Endothelial cell of umbilical vein (primary cell): ENCODE measurements at regions not wholly inside any gene's neighbourhood (a gene's known extent, or its start where the extent isn't known, plus 50 kb on each side); places are given as distances from the start of the nearest gene placed in this dataset.

ENCODE experiments used
- BruUV-seq: library from RNA; stranded (reverse); fragments of 400-500 nt; replicated peaks from 2 replicates; lab custom pipeline; 2021; lab: Mats Ljungman, UMichigan
- CTCF ChIA-PET: fragments of 300-600, 350-600 bp; sonication (Branson Sonifier 250); formaldehyde crosslinking; loops from one replicate; lab custom pipeline; 2021; ENCODE audit warnings: antibody characterized with exemption, inconsistent platforms; lab: Charles Lee
- POLR2A ChIA-PET: fragments of 300-600, 350-600 bp; sonication (Branson Sonifier 250); formaldehyde crosslinking; loops from one replicate; lab custom pipeline; 2021; ENCODE audit warnings: antibody characterized with exemption, inconsistent platforms; lab: Charles Lee
- DNase-seq: peaks from one replicate; pipeline ENCODE4 v3.0.0-alpha.2; 2011; ENCODE audit warnings: low read depth, low spot score
- FAIRE-seq: peaks from 2 replicates; lab custom pipeline; 2011; peaks lifted over from hg19 to GRCh38; lab: Jason Lieb, UNC
- H2AFZ ChIP-seq: 2 replicates; pipeline ENCODE4 v1.6.0; 2012; ENCODE audit warnings: low read depth, low read length, control low read depth, inconsistent platforms
- H3K27ac ChIP-seq: 2 replicates; pipeline ENCODE4 v1.5.1; 2011; ENCODE audit warnings: low read depth, mild to moderate bottlenecking, control low read depth, low read length, moderate library complexity; ENCODE audit not compliant: insufficient read depth
- H3K27me3 ChIP-seq, 2 experiments: 2 replicates each; pipeline versions ENCODE4 v1.6.0 to v1.6.1; 2011; ENCODE audit warnings: low read length in 2 of 2, mixed read lengths in 1 of 2; ENCODE audit not compliant: control insufficient read depth in 2 of 2, insufficient read depth in 2 of 2
- H3K36me3 ChIP-seq, 2 experiments: 2 replicates in 1 of 2; 3 replicates in 1 of 2; pipeline ENCODE4 v1.5.1; 2011; ENCODE audit warnings: low read length in 2 of 2, mild to moderate bottlenecking in 1 of 2, moderate library complexity in 1 of 2; ENCODE audit not compliant: control insufficient read depth in 2 of 2, insufficient read depth in 2 of 2; ENCODE audit errors: extremely low read depth in 1 of 2
- H3K4me1 ChIP-seq: 3 replicates; pipeline ENCODE4 v1.5.1; 2011; ENCODE audit warnings: mild to moderate bottlenecking, low read length; ENCODE audit not compliant: control insufficient read depth, insufficient read depth; ENCODE audit errors: extremely low read depth
- H3K4me2 ChIP-seq: 2 replicates; pipeline ENCODE4 v1.6.1; 2011; ENCODE audit warnings: low read length, control low read depth, mixed read lengths; ENCODE audit not compliant: insufficient read depth
- H3K4me3 ChIP-seq, 3 experiments: fragments of 200-600 bp in 1 of 3; sonication (generic), shearing (Covaris generic) in 1 of 3; replicated peaks in 1 of 3; 2 replicates each; pipeline ENCODE4 v1.5.1; 2011 to 2016; ENCODE audit warnings: control low read depth in 3 of 3, low read length in 3 of 3, mild to moderate bottlenecking in 2 of 3, inconsistent platforms in 1 of 3, low read depth in 1 of 3, moderate library complexity in 1 of 3; ENCODE audit not compliant: insufficient read depth in 1 of 3
- H3K79me2 ChIP-seq: 2 replicates; pipeline ENCODE4 v1.6.0; 2012; ENCODE audit warnings: low read length, inconsistent platforms; ENCODE audit not compliant: control insufficient read depth, insufficient read depth
- H3K9ac ChIP-seq: replicated peaks from 2 replicates; pipeline ENCODE3; 2011; ENCODE audit warnings: low read length, control low read depth; ENCODE audit not compliant: insufficient read depth; ENCODE audit errors: extremely low read depth
- H3K9me1 ChIP-seq: replicated peaks from 3 replicates; pipeline ENCODE4 v1.6.0; 2011; ENCODE audit warnings: mild to moderate bottlenecking, low read length; ENCODE audit not compliant: control insufficient read depth, insufficient read depth; ENCODE audit errors: extremely low read depth
- H3K9me3 ChIP-seq: replicated peaks from 2 replicates; pipeline ENCODE4 v1.5.1; 2012; ENCODE audit warnings: low read length, inconsistent platforms; ENCODE audit not compliant: control insufficient read depth, insufficient read depth
- H4K20me1 ChIP-seq: replicated peaks from 2 replicates; pipeline ENCODE3; 2011; ENCODE audit warnings: mild to moderate bottlenecking, low read length; ENCODE audit not compliant: control insufficient read depth, insufficient read depth; ENCODE audit errors: extremely low read depth
- EZH2 ChIP-seq: IDR thresholded peaks from 2 replicates; pipeline ENCODE4 v1.6.1; 2012; ENCODE audit warnings: borderline replicate concordance, low read depth, mild to moderate bottlenecking, moderate library complexity, low read length, inconsistent platforms; ENCODE audit not compliant: severe bottlenecking
- FOS ChIP-seq: IDR thresholded peaks from 2 replicates; pipeline ENCODE4 v1.6.1; 2011; ENCODE audit warnings: mild to moderate bottlenecking, low read length, moderate library complexity, borderline replicate concordance; ENCODE audit not compliant: insufficient read depth
- GATA2 ChIP-seq: IDR thresholded peaks from 2 replicates; pipeline ENCODE4 v1.7.0; 2011; ENCODE audit warnings: low read depth, mild to moderate bottlenecking, moderate library complexity, mixed read lengths, low read length; ENCODE audit not compliant: insufficient read length, insufficient read depth
- JUN ChIP-seq: IDR thresholded peaks from 2 replicates; pipeline ENCODE4 v1.6.1; 2011; ENCODE audit warnings: borderline replicate concordance, low read depth; ENCODE audit not compliant: insufficient read length, insufficient read depth
- MYC ChIP-seq: IDR thresholded peaks from one replicate; pipeline ENCODE4 v1.6.1; 2011; ENCODE audit warnings: mild to moderate bottlenecking, low read depth, low read length
- POLR2A ChIP-seq: IDR thresholded peaks from 2 replicates; pipeline ENCODE4 v1.6.1; 2012; ENCODE audit warnings: low read depth, mild to moderate bottlenecking, control low read depth, low read length
- POLR2AphosphoS5 ChIP-seq: IDR thresholded peaks from 2 replicates; pipeline ENCODE4 v1.6.1; 2012; ENCODE audit warnings: low read depth, mild to moderate bottlenecking, control low read depth, low read length, moderate library complexity; ENCODE audit not compliant: insufficient read depth
- dilution Hi-C: fragments of 300-500 bp; cut with MboI; formaldehyde crosslinking; loops from one replicate; pipeline ENCODE4 v1.15.0; 2019; ENCODE audit warnings: low sequenced_read_pairs; ENCODE audit not compliant: extremely low pct_ligation_motif_present
- intact Hi-C: fragments of 100-400 bp; cut with micrococcal nuclease; formaldehyde crosslinking; loops from one replicate; pipeline ENCODE4 v1.10.0; 2022
- TF ChIP-seq, protein P1 (sequence below): IDR thresholded peaks from 2 replicates; pipeline ENCODE4 v1.6.1; 2011; ENCODE audit not compliant: insufficient read depth, insufficient read length
- TF ChIP-seq, protein P2 (sequence below), 2 donors: IDR thresholded peaks; 1 replicate in 1 of 2; 2 replicates in 1 of 2; pipeline ENCODE4 v1.5.1; 2011; ENCODE audit warnings: low read length in 2 of 2, mild to moderate bottlenecking in 2 of 2, moderate library complexity in 2 of 2, control low read depth in 1 of 2, inconsistent platforms in 1 of 2, low read depth in 1 of 2; ENCODE audit not compliant: insufficient read depth in 1 of 2; ENCODE audit errors: extremely low read depth in 1 of 2

DNA sequence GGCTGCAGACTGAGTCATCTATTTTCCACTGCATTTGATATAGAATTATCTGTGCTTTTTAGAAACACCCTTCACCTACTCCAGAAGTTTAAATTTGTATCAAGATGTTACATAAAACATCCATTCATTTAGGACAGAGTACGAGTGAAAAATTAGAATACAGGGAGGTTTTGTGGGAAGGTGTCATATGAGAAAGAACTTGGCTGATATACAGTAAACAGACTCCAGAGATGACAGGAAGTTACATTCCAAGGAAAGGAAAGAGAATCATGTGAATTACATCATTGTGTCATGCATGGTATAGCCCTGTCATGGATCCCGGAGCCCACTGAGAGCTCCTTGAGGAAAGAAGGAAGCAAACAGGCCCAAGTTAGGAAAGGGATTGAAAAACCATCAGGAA is 341.5 kb upstream of the PKDCC start:
- ChIA-PET CTCF (no interaction called here), POLR2A (no interaction called here)
- no peaks in the 10 kb centered on the region for H3K9me1 ChIP-seq
- no peaks in the 10 kb centered on the region for H3K36me3 ChIP-seq
- TF ChIP-seq, protein P1, sequence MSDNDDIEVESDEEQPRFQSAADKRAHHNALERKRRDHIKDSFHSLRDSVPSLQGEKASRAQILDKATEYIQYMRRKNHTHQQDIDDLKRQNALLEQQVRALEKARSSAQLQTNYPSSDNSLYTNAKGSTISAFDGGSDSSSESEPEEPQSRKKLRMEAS, result no peak
- no peak for TF ChIP-seq GATA2
- no peak for TF ChIP-seq POLR2AphosphoS5
- TF ChIP-seq MYC, result no peak
- no peak for TF ChIP-seq FOS
- TF ChIP-seq EZH2, result no peak
- no peak for TF ChIP-seq JUN
- TF ChIP-seq POLR2A, result no peak
- TF ChIP-seq, protein P2, sequence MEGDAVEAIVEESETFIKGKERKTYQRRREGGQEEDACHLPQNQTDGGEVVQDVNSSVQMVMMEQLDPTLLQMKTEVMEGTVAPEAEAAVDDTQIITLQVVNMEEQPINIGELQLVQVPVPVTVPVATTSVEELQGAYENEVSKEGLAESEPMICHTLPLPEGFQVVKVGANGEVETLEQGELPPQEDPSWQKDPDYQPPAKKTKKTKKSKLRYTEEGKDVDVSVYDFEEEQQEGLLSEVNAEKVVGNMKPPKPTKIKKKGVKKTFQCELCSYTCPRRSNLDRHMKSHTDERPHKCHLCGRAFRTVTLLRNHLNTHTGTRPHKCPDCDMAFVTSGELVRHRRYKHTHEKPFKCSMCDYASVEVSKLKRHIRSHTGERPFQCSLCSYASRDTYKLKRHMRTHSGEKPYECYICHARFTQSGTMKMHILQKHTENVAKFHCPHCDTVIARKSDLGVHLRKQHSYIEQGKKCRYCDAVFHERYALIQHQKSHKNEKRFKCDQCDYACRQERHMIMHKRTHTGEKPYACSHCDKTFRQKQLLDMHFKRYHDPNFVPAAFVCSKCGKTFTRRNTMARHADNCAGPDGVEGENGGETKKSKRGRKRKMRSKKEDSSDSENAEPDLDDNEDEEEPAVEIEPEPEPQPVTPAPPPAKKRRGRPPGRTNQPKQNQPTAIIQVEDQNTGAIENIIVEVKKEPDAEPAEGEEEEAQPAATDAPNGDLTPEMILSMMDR (IDR thresholded peaks at IDR 0.05; ENCODE audit: extremely low read depth in 1 of 2, insufficient read depth in 1 of 2, low read depth in 1 of 2, low read length in 2 of 2), result no peak
- DNase-seq (no peak), FAIRE-seq (no peak)
- H3K4me1 ChIP-seq, result no peaks in the 10 kb centered on the region
- H2AFZ ChIP-seq, result no peak overlapping the region
- no TSS peak for BruUV-seq
- no peaks in the 10 kb centered on the region for H3K79me2 ChIP-seq
- H3K9ac ChIP-seq, result no peak overlapping the region
- no peaks in the 10 kb centered on the region for H3K27me3 ChIP-seq
- intact Hi-C loops, result loop anchor here (5.0 kb wide), 1 partner anchor 674 kb away; no protein-coding TSS in a partner anchor
- no peaks in the 10 kb centered on the region for H3K9me3 ChIP-seq
- H3K27ac ChIP-seq, result no peak overlapping the region
- H3K4me2 ChIP-seq, result no peak overlapping the region
- no peaks in the 10 kb centered on the region for H4K20me1 ChIP-seq
- H3K4me3 ChIP-seq, result no peak overlapping the region
- dilution Hi-C loops, result no loop called here
